NCI-H1417 (cell line): ENCODE measurements at regions not wholly inside any gene's neighbourhood (a gene's known extent, or its start where the extent isn't known, plus 50 kb on each side); places are given as distances from the start of the nearest gene placed in this dataset.
A peak's percentile ranks its signal among the peaks of the same experiment; 100 is the strongest.
"Not testable (repeated sequence)": the region's sequence is repeated elsewhere in the genome, so short reads cannot be mapped to it uniquely, and the experiment has no call there.

ENCODE experiments used
- DNase-seq, 3 experiments: peaks; one replicate each; lab custom pipeline; 2025; lab: John Stamatoyannopoulos, UW

- DNase-seq, result no peak
Observed at GRCh38 chr9:117649126-117649525, 55.1 kb upstream of the TLR4 start.

DNA sequence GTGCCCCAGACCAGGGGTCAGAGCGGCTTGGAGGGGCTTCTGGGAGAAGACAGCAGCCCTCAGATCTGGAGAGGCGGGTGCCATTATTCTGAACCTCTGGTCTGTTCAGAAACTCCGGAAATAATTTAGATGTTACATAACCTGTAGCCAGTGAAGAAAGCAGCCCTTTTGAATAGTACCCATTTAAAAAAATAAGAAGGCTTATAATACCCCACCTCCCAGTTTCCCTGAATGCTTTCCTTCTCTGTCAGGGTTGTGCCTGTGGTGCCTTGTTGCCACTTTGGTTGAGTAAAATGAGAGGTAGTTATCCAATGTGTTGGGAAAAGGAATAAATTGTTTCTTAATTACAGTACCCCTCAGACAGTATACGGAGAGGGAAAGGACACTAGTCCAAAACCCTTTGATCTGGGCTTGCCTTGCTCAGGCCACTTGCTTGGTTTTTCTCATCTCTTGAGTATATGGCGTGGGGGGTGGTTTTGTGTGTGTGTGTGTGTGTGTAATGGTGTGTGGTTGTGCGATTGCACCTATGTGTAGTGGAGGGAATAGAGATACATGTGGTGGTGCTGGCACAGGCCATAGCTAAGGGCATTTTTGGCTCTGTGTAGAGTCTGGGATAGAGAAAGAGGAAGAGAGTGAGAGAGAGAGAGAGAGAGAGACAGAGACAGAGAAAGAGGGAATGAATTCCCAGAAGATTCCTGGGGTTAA lies 59.1 kb upstream of the TLR4 start:
- DNase-seq, result peak in 1 of 3 experiments; percentile 75

- peak; percentile 49 to 91 (median 82) for DNase-seq
Observed at GRCh38 chr9:117644133-117644931, 59.9 kb upstream of the TLR4 start.

- no peak for DNase-seq
Observed at GRCh38 chr9:117643288-117643654, 60.9 kb upstream of the TLR4 start.

DNA sequence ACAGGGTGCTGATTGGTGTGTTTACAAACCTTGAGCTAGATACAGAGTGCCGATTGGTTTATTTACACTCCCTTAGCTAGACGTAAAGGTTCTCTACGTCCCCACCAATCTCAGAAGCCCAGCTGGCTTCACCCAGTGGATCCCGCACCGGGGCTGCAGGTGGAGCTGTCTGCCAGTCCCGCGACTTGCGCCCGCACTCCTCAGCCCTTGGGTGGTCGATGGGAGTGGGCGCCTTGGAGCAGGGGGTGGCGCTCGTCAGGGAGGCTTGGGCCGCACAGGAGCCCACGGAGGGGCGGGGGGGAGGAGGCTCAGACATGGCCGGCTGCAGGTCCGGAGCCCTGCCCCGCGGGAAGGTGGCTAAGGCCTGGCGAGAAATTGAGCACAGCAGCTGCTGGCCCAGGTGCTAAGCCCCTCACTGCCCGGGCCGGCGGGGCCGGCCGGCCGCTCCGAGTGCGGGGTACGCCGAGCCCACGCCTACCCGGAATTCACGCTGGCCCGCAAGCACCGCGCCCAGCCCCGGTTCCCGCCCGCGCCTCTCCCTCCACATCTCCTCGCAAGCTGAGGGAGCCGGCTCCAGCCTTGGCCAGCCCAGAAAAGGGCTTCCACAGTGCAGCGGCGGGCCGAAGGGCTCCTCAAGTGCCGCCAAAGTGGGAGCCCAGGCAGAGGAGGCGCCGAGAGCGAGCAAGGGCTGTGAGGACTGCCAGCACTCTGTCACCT lies 61.5 kb upstream of the TLR4 start:
- DNase-seq, result not testable (repeated sequence)

GRCh38 chr9:117636681-117637080 lies 67.5 kb upstream of the TLR4 start:
- no peak for DNase-seq

DNA sequence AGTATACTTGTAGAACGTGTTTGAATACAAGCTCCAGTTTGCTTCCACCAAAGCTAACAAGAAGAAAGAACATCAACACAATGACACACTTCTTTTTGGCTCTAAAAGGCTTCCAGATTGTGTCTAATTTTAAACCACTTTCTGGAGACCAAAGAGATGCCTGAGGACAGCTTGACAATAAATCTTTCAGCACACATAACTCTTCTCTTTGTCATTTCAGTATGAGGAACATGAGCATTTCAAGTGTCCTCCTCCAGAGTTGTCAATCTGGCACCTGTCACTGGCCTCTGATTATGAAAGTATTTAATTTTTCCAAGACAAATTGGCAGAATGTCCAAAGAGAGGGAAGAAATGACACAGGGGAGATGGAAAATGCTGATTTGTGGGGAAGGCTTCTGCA lies 79.0 kb upstream of the TLR4 start:
- DNase-seq, result no peak

DNA sequence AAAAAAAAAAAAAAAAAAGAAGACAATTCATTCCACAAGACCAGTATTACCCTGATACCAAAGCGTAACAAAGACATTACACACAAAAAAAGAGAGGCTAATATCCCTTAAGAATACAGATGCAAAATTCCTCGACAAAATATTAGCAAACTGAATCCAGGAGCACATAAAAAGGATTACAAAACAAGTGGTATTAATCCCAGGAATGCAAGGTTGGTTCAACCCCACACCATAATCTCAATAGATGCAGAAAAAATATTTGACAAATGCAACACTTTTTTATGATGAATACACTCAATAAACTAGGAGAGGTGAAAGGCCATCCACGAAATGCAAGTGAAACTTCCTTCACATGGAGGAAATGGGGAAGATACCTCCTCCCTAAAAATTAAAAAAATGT lies 80.1 kb upstream of the TLR4 start:
- peak; percentile 1 to 23 (median 12) for DNase-seq

DNA sequence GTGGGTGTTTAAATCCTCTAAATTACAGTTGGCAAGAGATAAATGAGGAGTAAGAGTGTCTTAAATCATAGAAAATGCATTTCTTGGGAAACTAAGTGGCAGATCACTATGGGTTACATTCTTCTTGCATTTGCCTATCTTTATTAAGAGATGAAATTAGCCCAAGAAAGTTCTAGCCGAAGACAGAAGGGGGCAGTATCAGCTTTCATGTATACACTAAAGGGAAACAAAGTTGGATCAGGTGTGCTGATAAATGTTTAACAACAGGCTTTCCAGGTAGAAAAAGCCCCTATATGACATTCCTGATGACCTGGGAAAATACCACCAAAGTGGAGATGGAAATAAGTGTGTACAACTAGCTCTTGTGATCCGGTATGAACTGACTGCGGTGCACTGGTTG lies 81.9 kb upstream of the TLR4 start:
- DNase-seq, result no peak

- DNase-seq, result peak in 2 of 3 experiments; percentile 69 to 94
Observed at GRCh38 chr9:117616431-117616831, 87.8 kb upstream of the TLR4 start.

- DNase-seq, result peak in 1 of 3 experiments; percentile 57
Observed at GRCh38 chr9:117612317-117612716, 91.9 kb upstream of the TLR4 start.

GRCh38 chr9:117597977-117598376 lies 106.2 kb upstream of the TLR4 start:
- DNase-seq, result no peak

DNA sequence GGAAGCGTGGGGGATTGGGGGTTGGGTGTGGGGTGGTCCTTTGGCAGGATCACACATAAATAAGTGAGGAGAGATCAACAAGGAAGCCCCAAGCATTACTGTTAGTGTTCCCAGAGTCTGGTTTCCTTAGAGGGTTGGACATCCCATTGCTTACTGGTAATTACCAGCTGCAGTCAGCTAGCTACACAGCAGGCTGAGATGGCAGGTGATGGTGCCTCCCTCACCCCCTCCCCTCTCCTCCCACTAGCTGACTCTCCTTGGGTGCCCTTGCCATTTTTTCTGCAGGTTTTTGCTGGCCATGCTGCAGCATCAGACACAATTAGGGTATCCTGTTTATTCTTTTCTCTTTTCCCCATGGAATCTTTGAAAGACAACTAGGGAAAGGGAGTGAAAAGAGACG lies 107.5 kb upstream of the TLR4 start:
- peak in 2 of 3 experiments; percentile 65 to 81 for DNase-seq

- no peak for DNase-seq
Observed at GRCh38 chr9:117595650-117596049, 108.6 kb upstream of the TLR4 start.

- DNase-seq, result no peak
Observed at GRCh38 chr9:117587263-117587662, 116.9 kb upstream of the TLR4 start.

GRCh38 chr9:117574099-117574498 lies 130.1 kb upstream of the TLR4 start:
- DNase-seq, result no peak

DNA sequence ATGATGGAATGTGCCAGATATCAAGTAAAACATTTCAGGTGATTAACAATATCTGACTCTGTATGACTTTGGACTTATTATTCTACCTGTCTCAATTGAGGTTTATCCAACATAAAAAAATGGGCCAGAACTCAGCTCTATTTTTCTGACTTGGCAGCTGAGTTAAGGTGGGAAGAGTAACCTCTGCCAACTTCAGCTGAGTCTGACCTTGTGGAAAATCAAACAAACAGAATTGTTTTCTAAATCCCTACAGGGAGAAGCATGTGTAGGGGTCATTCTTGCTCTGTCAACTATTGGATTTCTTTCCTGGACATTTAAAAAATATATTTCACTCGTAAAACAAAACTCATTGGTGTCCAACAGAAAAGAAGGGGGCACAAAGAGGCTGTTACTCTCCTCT lies 139.4 kb upstream of the TLR4 start:
- DNase-seq, result no peak

DNA sequence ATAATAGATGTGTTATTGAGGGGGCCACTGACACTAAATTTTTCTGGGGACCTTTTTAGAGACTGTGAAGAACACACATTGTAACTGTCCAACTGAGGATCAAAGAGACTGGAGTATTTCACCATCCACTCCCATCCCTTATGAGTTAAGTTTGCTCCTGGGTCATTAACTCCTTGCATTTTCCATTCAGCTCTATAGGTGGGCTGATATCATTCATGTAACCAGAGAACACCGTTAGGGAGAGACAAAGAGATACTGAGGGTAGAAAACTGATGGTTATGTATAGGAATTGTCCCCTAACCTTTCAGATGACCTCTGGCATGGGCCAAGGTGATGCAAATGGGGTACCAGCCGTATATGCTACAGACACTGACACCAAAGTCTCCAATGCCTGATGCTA lies 142.4 kb upstream of the TLR4 start:
- DNase-seq, result no peak

GRCh38 chr9:117555964-117556629 lies 141.2 kb upstream of the ASTN2 start:
- peak in 2 of 3 experiments; percentile 12 to 20 for DNase-seq

GRCh38 chr9:117552811-117553210 lies 138.0 kb upstream of the ASTN2 start:
- DNase-seq, result no peak

GRCh38 chr9:117551171-117551570 lies 136.3 kb upstream of the ASTN2 start:
- DNase-seq, result no peak

GRCh38 chr9:117549444-117549843 lies 134.6 kb upstream of the ASTN2 start:
- DNase-seq, result no peak
